ENCODE measurements at regions not wholly inside any gene's neighbourhood (a gene's known extent, or its start where the extent isn't known, plus 50 kb on each side); places are given as distances from the start of the nearest gene placed in this dataset.
A peak's percentile ranks its signal among the peaks of the same experiment; 100 is the strongest.

GRCh38 chr12:89253488-89253887 is 98.8 kb downstream of the DUSP6 start:
- DNase-seq: no peak

- DNase-seq: no peak
Measured at GRCh38 chr12:89252284-89252683, 100.0 kb downstream of the DUSP6 start.

- DNase-seq: no peak
Measured at GRCh38 chr12:89251342-89252271, 100.7 kb downstream of the DUSP6 start.

DNA sequence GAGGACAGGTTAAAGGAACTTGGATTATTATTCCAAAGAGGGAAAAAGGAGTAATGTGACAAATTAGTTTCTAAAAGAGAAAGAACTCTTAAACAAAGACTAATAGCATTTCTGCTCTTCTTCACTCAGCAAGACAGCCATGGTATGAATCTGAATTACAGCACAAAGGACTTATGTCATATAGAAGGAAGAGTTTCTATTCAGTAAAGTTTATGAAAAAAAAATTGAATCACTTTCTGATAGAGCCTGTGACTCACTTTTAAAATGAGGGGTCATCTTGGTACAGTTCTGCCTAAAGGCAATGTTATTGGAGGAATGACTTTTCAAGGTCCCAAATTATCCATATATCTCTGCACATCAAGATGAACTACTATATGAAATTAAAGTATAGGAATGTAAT is 101.7 kb downstream of the DUSP6 start:
- no peak for DNase-seq

- DNase-seq: no peak
Measured at GRCh38 chr12:89250213-89250612, 102.1 kb downstream of the DUSP6 start.

GRCh38 chr12:89247967-89248366 is 104.3 kb downstream of the DUSP6 start:
- no peak for DNase-seq

- DNase-seq: no peak
Measured at GRCh38 chr12:89247541-89247942, 104.8 kb downstream of the DUSP6 start.

DNA sequence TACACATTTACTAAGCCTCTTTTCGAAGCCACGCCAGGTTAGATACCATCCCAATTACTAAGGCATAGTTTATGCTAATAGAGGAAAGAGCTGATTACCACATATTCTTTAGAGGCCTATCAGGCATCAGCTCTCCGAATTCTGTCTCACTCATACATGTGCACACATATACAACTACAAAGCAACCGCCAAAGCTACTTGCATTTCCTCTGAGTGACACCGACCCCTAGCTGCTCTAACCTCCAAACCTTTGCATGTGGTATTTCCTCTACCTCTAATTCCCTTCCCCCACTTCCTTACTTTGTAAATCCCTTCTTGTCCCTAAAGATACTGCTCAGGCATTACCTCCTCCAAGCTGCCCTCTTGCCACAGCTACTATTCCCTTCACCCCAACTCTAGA is 107.2 kb downstream of the DUSP6 start:
- no peak for DNase-seq

- DNase-seq: peak; percentile 71
Measured at GRCh38 chr12:89244536-89244935, 107.8 kb downstream of the DUSP6 start.

DNA sequence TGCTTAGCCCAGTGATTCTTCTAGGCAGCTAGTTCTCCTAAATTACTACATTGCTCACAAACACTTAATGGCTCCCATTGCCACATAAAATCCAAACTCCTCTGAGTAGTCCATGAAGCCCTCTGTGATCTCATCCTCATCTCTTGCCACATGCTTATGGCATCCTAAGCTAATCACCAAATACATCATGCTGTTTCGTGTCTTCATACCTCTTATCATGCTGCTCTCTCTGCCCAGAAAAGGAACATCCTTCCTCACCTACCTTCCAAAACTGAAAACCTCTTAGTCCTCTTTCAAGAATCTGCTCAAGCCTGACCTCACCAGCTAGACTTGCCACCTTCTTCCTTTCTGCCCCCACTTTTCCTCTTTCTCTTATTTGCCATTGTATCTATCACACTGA is 108.5 kb downstream of the DUSP6 start:
- no peak for DNase-seq

- DNase-seq: peak; percentile 40
Measured at GRCh38 chr12:89239534-89239933, 112.8 kb downstream of the DUSP6 start.

- DNase-seq: no peak
Measured at GRCh38 chr12:89238593-89238992, 113.7 kb downstream of the DUSP6 start.

GRCh38 chr12:89237763-89238162 is 114.5 kb downstream of the DUSP6 start:
- no peak for DNase-seq

GRCh38 chr12:89236748-89237383 is 115.4 kb downstream of the DUSP6 start:
- no peak for DNase-seq

GRCh38 chr12:89236237-89236636 is 116.1 kb downstream of the DUSP6 start:
- no peak for DNase-seq

DNA sequence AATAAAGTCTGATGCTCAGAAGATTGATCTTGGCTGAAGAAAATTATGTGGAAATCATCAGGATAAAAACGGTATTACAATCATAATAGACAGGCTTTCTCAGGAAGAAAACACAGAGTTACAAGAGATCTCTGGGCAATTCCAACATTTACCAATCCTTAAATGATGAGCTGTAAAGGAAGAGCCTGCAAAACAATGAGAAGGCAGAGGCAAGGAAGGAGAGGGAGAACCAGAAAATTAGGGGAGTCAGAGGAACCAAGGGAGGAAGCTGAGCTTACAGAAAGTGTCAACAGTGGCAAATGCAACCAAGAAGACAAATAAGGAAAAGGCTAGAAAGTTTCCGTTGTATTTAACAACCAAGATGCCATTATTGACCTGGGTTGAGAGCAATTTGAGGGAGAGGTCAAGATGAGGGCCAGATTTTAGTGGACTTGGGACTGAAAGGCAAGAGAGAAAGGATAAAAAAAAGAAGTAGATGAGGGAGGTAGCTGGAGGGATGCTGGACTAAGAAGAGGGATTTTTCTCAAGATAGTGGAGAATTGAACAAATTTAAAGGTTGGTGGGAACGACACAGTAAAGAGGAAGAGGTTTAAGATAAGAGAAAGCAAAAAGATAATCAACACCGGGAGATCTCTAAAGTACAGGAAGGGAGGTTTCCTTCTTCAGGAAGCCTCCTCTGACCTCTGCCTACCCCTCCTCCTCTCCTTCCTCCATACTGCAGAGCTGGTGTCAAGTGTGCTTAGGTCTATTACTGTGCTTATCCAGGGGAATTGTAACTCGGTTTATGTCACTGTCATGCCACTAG is 116.9 kb downstream of the DUSP6 start:
- DNase-seq: no peak

- DNase-seq: no peak
Measured at GRCh38 chr12:89234324-89235114, 117.8 kb downstream of the DUSP6 start.

DNA sequence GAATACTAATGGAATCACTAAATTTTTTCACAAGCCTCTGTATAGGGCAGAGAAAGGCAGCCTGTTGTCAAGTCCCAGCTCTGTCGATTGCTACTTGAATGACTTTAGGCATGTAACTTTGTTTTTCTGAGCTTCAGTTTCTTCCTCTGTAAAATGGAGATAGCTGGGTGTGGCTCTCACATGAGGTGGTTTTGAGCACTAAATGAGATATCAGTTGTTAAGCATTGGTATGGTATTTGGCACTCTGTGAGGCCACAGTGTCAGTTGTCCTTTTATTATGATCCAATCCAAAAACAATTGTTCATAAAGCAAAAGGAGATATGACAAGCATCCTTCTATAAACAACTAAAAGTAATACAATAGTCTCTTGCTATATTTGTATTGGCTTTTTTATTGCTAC is 120.6 kb downstream of the DUSP6 start:
- no peak for DNase-seq

- DNase-seq: no peak
Measured at GRCh38 chr12:89230376-89231315, 121.7 kb downstream of the DUSP6 start.

DNA sequence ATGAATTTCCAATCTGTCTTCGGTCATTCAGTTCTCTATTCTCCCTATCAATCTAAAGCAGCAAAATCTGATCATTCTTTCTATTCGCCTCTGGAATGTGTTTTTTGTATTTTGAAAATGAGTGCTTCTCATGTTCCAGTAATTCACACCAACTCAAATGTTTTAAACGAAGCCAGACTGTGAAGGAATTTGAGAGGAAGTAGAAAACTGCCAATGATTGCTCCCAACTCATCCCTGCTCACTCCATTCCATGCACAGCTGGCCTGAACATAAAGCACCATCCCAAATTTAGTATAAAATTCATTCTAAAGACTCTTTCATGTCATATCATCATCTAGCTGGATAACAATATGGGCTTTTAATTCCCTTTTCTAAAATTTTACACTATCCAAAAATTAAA is 123.8 kb downstream of the DUSP6 start:
- no peak for DNase-seq

DNA sequence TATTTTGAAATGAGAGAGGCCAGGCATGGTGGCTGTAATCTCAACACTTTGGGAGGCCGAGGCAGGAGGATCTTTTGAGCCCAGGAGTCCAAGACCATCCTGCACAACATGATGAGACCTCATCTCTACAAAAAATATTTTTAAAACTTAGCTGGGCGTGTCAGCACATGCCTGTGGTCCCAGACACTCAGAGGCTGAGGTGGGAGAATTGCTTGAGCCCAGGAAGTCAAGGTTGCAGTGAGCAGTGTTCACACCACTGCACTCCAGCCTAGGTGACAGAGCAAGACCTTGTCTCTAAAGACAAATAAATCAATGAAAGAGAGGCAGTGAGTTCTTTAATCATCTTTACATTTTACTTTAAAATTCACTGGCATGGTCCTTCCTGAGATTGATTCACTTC is 124.5 kb downstream of the DUSP6 start:
- DNase-seq: no peak

Data from DMS79 (cell line).